EL (cell line): ENCODE measurements at regions not wholly inside any gene's neighbourhood (a gene's known extent, or its start where the extent isn't known, plus 50 kb on each side); places are given as distances from the start of the nearest gene placed in this dataset.

ENCODE experiments used
- DNase-seq: peaks from one replicate; pipeline ENCODE4 v3.0.0-alpha.2; 2016

GRCh38 chr2:40814616-40815015, 362.7 kb upstream of the SLC8A1 start:
- no peak for DNase-seq

- DNase-seq, result peak; percentile 23
Measured at GRCh38 chr2:40820319-40820718, 368.4 kb upstream of the SLC8A1 start.

GRCh38 chr2:40823478-40823877, 371.6 kb upstream of the SLC8A1 start:
- DNase-seq, result no peak

- no peak for DNase-seq
Measured at GRCh38 chr2:40824278-40824677, 372.4 kb upstream of the SLC8A1 start.

GRCh38 chr2:40827392-40827791, 375.5 kb upstream of the SLC8A1 start:
- no peak for DNase-seq

GRCh38 chr2:40831321-40831873, 379.5 kb upstream of the SLC8A1 start:
- DNase-seq, result no peak

- no peak for DNase-seq
Measured at GRCh38 chr2:40841856-40842255, 390.0 kb upstream of the SLC8A1 start.

- no peak for DNase-seq
Measured at GRCh38 chr2:40844353-40845277, 392.7 kb upstream of the SLC8A1 start.

- no peak for DNase-seq
Measured at GRCh38 chr2:40851661-40852060, 399.8 kb upstream of the SLC8A1 start.

GRCh38 chr2:40859617-40860016, 407.7 kb upstream of the SLC8A1 start:
- DNase-seq, result no peak

GRCh38 chr2:40867829-40868228, 415.9 kb upstream of the SLC8A1 start:
- no peak for DNase-seq

- DNase-seq, result no peak
Measured at GRCh38 chr2:40872580-40872979, 420.7 kb upstream of the SLC8A1 start.

GRCh38 chr2:40874380-40874779, 422.5 kb upstream of the SLC8A1 start:
- DNase-seq, result no peak

- no peak for DNase-seq
Measured at GRCh38 chr2:40877734-40878288, 425.9 kb upstream of the SLC8A1 start.

GRCh38 chr2:40879305-40879704, 427.4 kb upstream of the SLC8A1 start:
- DNase-seq, result no peak

- no peak for DNase-seq
Measured at GRCh38 chr2:40886100-40886499, 434.2 kb upstream of the SLC8A1 start.

- no peak for DNase-seq
Measured at GRCh38 chr2:40886655-40887054, 434.8 kb upstream of the SLC8A1 start.

- DNase-seq, result no peak
Measured at GRCh38 chr2:40896358-40896757, 444.5 kb upstream of the SLC8A1 start.

GRCh38 chr2:40914666-40915065, 462.8 kb upstream of the SLC8A1 start:
- DNase-seq, result no peak

- no peak for DNase-seq
Measured at GRCh38 chr2:40915651-40916050, 463.8 kb upstream of the SLC8A1 start.

GRCh38 chr2:40935349-40935748, 483.5 kb upstream of the SLC8A1 start:
- no peak for DNase-seq

GRCh38 chr2:40937284-40937683, 485.4 kb upstream of the SLC8A1 start:
- no peak for DNase-seq

GRCh38 chr2:40953341-40953740, 501.5 kb upstream of the SLC8A1 start:
- no peak for DNase-seq

- DNase-seq, result peak; percentile 13
Measured at GRCh38 chr2:40955042-40955441, 503.2 kb upstream of the SLC8A1 start.
